Epithelial cell of proximal tubule (primary cell): ENCODE measurements at regions not wholly inside any gene's neighbourhood (a gene's known extent, or its start where the extent isn't known, plus 50 kb on each side); places are given as distances from the start of the nearest gene placed in this dataset.
A peak's percentile ranks its signal among the peaks of the same experiment; 100 is the strongest.

Source experiments
- DNase-seq: peaks from one replicate; pipeline ENCODE4 v3.0.0-alpha.2; 2011; ENCODE audit warnings: low read depth
- H3K4me3 ChIP-seq: 2 replicates; pipeline ENCODE4 v1.5.1; 2011; ENCODE audit warnings: low read depth, mild to moderate bottlenecking, low read length
- TF ChIP-seq, protein P1 (sequence below): conservative IDR thresholded peaks from 2 replicates; pipeline ENCODE4 v1.5.1; 2012; ENCODE audit warnings: low read depth, mild to moderate bottlenecking, low read length

DNA sequence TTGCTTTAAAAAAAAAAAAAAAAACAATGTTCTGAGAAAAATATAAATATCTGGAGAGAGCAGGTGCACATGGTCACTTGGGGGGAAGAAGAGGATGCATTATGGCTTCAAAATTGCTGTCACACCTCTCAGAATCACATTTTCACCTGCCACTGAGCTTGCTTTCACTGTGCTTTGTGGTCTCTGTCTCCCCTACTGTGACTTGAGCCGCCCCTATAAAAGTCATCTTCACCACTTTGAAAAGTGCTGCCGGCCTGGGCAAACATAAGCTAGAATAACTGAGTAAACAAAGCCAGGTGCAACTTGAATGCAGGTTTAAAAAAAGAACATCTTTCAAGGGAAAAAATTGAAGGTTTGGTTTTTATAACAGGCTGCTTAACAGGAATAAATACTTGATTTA, 368.1 kb upstream of the GRIA1 start:
- TF ChIP-seq, protein P1, sequence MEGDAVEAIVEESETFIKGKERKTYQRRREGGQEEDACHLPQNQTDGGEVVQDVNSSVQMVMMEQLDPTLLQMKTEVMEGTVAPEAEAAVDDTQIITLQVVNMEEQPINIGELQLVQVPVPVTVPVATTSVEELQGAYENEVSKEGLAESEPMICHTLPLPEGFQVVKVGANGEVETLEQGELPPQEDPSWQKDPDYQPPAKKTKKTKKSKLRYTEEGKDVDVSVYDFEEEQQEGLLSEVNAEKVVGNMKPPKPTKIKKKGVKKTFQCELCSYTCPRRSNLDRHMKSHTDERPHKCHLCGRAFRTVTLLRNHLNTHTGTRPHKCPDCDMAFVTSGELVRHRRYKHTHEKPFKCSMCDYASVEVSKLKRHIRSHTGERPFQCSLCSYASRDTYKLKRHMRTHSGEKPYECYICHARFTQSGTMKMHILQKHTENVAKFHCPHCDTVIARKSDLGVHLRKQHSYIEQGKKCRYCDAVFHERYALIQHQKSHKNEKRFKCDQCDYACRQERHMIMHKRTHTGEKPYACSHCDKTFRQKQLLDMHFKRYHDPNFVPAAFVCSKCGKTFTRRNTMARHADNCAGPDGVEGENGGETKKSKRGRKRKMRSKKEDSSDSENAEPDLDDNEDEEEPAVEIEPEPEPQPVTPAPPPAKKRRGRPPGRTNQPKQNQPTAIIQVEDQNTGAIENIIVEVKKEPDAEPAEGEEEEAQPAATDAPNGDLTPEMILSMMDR: no peak
- no peak for DNase-seq
- no peak overlapping the region for H3K4me3 ChIP-seq

DNA sequence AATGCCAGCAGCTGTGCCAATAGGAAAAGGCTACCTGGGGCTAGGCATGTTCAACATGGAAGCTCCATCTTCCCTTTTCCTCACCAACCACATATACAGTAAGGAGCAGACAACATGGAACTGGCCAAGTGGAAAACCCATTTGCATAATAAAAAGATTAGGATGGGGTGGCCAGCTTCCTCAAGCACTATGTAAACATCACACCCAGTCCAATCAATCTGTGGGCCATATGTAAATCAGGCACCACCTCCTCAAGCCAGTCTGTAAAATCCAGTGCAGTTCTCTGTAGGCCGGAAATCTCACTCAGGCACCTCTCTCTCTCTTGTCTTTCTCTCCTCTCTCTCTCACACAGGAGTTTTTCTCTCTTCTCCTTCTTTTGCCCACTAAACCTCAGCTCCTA, 360.2 kb upstream of the GRIA1 start:
- TF ChIP-seq, protein P1: no peak
- H3K4me3 ChIP-seq: no peak overlapping the region
- DNase-seq: no peak

DNA sequence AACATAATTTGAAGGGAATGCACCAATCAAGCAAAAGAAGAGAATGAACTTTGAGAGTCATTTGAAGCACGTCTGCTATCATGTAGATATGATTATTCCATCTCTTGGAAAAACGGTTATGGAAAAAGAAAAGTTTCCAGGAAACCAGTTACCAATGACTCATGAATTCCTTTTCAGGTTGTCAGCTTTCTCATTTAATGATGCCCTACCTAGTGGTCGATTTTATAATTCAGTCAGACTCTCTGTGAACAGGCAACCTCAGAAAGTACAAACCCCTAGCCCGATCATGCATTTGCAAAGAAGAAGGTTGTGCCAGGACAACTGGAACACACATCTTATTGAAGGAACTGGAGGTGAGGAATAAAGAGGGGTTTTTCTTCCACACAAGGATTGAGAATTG, 355.1 kb upstream of the GRIA1 start:
- TF ChIP-seq, protein P1: no peak
- no peak overlapping the region for H3K4me3 ChIP-seq
- DNase-seq: no peak

DNA sequence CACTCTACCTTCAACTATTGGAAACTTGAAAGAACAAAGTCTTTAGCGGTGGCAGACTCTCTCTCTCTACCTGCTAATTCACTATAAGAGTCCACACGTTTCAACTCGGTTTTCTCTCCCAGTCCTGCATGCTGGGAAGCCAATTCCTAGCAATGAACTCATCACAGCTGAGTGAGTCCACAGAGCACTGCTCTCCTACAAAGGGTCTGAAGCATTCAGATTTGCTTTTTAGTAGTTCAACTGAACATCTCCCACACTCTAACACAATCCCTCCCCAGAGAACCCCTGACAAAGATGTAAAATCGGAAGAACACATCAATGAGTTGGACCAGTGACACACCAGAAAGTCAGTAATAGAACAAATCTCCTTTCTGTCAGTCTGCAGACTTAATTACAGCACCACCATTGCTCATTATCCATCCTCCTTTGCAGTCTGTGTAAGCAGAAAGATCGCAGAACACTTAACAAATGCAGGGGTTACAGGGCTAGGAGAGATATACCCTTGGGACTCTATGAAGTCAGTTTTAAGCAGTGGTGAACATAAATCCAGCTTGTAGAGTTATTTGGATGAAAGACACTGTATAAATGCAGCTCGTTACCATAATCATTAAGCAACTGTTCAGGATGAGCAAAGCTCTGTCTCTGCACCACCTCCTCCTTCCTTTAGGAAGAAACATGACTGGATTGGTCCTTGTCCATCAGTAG, 353.4 kb upstream of the GRIA1 start:
- TF ChIP-seq, protein P1: no peak
- no peak overlapping the region for H3K4me3 ChIP-seq
- no peak for DNase-seq

DNA sequence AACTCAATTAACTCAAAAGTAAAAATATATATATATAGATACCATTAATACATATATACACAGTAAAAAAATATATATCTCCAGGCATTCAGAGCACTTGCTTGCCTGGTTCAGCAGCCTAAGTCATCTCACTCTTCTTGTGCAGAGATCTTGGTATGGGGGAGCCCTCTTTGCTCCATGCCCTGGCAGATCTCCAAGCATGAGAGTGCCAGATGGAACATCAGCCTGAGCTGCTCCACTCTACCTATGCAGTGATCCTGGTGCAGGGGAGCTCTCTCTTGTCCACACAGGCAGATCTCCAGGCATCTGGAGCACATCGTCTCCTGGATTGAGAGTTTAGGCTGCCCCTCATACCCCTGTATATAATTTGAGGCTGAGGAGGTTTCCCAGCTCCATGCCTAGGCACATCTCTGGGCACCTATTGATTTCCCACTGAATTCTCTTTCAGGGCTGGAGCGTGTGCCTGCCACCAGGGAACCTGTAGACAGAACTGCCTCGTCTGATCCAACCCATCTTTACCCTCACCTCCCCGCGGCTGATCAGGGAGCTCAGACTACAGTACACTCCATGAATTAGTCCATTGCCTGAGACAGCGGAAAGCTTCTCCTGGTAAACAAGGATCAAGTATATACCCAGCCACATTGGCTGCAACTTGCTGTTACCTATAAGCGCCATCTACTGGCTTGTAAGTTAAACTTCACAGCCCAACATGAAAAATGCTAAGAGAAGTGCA, 342.4 kb upstream of the GRIA1 start:
- no peak overlapping the region for H3K4me3 ChIP-seq
- TF ChIP-seq, protein P1: peak; percentile 87
- DNase-seq: peak; percentile 22

DNA sequence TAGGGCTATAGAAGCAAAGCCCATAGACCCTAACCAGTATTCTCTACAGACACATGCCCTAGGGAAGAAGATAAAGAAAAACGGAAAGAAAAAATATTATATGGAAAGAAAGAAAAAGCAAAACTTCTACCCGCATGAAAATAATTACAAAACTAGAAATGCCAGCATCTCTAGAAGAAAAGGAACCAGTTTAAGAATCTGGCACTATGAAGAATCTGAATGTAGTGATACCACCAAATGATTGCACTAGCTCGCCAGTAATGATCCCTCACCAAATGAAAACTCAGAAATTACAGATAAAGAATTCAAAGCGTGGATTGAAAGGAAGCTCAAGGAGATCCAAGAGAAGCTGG, 341.9 kb upstream of the GRIA1 start:
- TF ChIP-seq, protein P1: no peak
- DNase-seq: no peak
- no peak overlapping the region for H3K4me3 ChIP-seq

DNA sequence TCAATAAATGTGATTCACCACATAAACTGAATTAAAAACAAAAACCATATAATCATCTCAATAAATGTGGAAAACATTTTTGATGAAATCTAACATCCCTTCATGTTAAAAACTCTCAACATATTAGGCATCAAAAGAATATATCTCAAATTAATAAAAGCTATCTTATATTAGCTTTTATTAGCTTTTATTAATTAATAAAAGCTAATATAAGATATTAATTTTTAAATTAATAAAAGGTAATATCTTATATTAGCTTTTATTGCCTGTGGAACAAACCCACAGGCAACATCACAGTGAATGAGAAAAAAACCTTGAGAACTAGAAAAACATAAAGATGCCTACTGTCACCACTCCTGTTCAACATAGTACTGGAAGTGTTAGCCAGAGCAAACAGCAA, 338.9 kb upstream of the GRIA1 start:
- H3K4me3 ChIP-seq: no peak overlapping the region
- DNase-seq: no peak
- TF ChIP-seq, protein P1: no peak
